Right lobe of liver (tissue), 6 donors: ENCODE measurements at regions not wholly inside any gene's neighbourhood (a gene's known extent, or its start where the extent isn't known, plus 50 kb on each side); places are given as distances from the start of the nearest gene placed in this dataset.

Experiments
- ATAC-seq, 4 donors: fragments of 200-7000 bp; cut with Tn5 transposase; one replicate each; pipeline ENCODE4 v1.9.1; 2020; ENCODE audit warnings: mild to moderate bottlenecking in 4 of 4, moderate library complexity in 4 of 4
- DNase-seq, 3 donors: peaks; one replicate each; pipeline ENCODE4 v3.0.0-alpha.2; 2020
- H3K27ac ChIP-seq, 3 donors: fragments of 200-600 bp; one replicate each; pipeline ENCODE4 v1.8.0; 2022
- H3K27me3 ChIP-seq, 2 donors: fragments of 200-600 bp; one replicate each; pipeline ENCODE4 v1.8.0; 2022
- H3K36me3 ChIP-seq, 4 donors: fragments of 200-600 bp; sonication (generic) in 1 of 4; one replicate each; pipeline versions ENCODE4 v1.5.1 to v1.8.0; 2017 to 2022; ENCODE audit warnings: control low read depth in 1 of 4
- H3K4me1 ChIP-seq, 4 donors: fragments of 200-600 bp; sonication (generic) in 1 of 4; one replicate each; pipeline versions ENCODE4 v1.5.1 to v1.8.0; 2017 to 2022; ENCODE audit warnings: control low read depth in 1 of 4
- H3K4me3 ChIP-seq, 3 donors: fragments of 200-600 bp; one replicate each; pipeline ENCODE4 v1.8.0; 2022
- H3K9me3 ChIP-seq, 4 donors: fragments of 200-600 bp; sonication (generic) in 1 of 4; one replicate each; pipeline versions ENCODE4 v1.5.1 to v1.8.0; 2017 to 2022; ENCODE audit warnings: control low read depth in 1 of 4
- POLR2A ChIP-seq: fragments of 450-650 bp; IDR thresholded peaks from one replicate; pipeline ENCODE4 v1.6.1; 2017; ENCODE audit warnings: antibody characterized with exemption, mild to moderate bottlenecking
- WGBS: methylation state at CpG from one replicate; pipeline ENCODE4 v1.1.6; 2018; ENCODE audit warnings: low coverage, low lambda C conversion rate; ENCODE audit not compliant: insufficient coverage; ENCODE audit errors: missing lambda C conversion rate; 5-methylcytosine and 5-hydroxymethylcytosine counted together
- intact Hi-C, 2 donors: fragments of 100-400 bp; cut with DNase I; formaldehyde crosslinking; loops; one replicate each; pipeline versions ENCODE4 v1.11.2 to v1.14.1; 2022
- TF ChIP-seq, protein P1 (sequence below), 4 donors: fragments of 200-600 bp in 3 of 4; fragments of 450-650 bp in 1 of 4; IDR thresholded peaks; one replicate each; pipeline versions ENCODE4 v1.5.1 to v1.8.0; 2016 to 2022; ENCODE audit warnings: antibody characterized with exemption in 4 of 4, mild to moderate bottlenecking in 2 of 4
- donor health status: DM: no; HTN: yes; CAD: no.
- donor health status: DM: no; HTN: no; CAD: no.
- donor health status: DM: no; HTN: no; CAD: no.
- donor health status: DM: no; HTN: yes; CAD: no.
- donor health status: DM: no; HTN: yes; CAD: no.

DNA sequence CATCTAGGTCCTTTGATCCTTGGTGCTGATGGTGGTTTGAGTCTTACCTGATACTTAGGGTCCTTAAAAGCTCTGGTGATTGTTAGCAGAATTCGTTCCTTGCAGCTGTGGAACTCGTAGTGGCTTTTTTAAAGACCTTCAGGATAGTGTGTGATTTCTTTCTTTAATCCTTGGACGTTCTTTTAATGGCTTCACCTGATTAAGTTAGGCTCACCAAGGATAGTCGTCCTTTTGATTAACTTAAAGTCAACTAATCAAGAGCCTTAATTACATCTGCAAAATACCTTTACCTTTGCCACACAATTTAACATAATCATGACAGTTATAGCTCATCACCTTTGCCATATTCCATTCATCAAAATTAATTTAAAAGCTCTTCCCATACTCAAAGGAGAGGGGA lies 1807.7 kb downstream of the OLFM4 start:
- no peak overlapping the region for H3K4me3 ChIP-seq
- 40% methylated on average over 4 of the region's 4 CpGs for WGBS
- no peaks in the 10 kb centered on the region for H3K36me3 ChIP-seq
- no peaks in the 10 kb centered on the region for H3K27me3 ChIP-seq
- H3K27ac ChIP-seq: no peak overlapping the region
- no peak for DNase-seq
- ATAC-seq: no peak
- no peaks in the 10 kb centered on the region for H3K9me3 ChIP-seq
- TF ChIP-seq, protein P1, sequence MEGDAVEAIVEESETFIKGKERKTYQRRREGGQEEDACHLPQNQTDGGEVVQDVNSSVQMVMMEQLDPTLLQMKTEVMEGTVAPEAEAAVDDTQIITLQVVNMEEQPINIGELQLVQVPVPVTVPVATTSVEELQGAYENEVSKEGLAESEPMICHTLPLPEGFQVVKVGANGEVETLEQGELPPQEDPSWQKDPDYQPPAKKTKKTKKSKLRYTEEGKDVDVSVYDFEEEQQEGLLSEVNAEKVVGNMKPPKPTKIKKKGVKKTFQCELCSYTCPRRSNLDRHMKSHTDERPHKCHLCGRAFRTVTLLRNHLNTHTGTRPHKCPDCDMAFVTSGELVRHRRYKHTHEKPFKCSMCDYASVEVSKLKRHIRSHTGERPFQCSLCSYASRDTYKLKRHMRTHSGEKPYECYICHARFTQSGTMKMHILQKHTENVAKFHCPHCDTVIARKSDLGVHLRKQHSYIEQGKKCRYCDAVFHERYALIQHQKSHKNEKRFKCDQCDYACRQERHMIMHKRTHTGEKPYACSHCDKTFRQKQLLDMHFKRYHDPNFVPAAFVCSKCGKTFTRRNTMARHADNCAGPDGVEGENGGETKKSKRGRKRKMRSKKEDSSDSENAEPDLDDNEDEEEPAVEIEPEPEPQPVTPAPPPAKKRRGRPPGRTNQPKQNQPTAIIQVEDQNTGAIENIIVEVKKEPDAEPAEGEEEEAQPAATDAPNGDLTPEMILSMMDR (IDR thresholded peaks at IDR 0.05): no peak
- TF ChIP-seq POLR2A: no peak
- intact Hi-C loops: no loop called here
- H3K4me1 ChIP-seq: no peaks in the 10 kb centered on the region

DNA sequence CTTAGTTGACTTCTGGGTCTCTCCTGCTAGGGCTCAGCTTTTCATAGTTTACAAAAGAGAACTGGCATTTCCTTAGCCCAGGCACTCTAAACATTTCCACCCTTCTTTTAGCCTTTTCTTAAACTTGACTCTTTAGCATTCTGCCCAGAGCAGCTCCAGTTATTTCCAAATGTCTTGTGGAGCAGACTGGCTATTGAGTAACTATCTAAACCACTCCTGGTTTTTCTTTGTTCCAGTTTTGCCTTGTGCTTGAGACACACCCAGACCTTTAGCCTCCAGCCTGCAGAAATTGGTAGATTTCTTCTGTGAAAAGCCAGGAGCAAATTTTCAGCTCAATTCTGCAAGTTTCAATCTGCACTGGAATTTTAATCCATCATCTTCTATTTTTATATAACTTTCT lies 1813.1 kb downstream of the OLFM4 start:
- Histone ChIP-seq H3K27me3 (no peaks in the 10 kb centered on the region), H3K4me3 (no peak overlapping the region), H3K27ac (no peak overlapping the region), H3K4me1 (no peaks in the 10 kb centered on the region), H3K36me3 (no peaks in the 10 kb centered on the region), H3K9me3 (no peaks in the 10 kb centered on the region)
- no peak for ATAC-seq
- TF ChIP-seq, protein P1 (IDR thresholded peaks at IDR 0.05): no peak
- no peak for TF ChIP-seq POLR2A
- intact Hi-C loops: no loop called here
- DNase-seq: no peak

DNA sequence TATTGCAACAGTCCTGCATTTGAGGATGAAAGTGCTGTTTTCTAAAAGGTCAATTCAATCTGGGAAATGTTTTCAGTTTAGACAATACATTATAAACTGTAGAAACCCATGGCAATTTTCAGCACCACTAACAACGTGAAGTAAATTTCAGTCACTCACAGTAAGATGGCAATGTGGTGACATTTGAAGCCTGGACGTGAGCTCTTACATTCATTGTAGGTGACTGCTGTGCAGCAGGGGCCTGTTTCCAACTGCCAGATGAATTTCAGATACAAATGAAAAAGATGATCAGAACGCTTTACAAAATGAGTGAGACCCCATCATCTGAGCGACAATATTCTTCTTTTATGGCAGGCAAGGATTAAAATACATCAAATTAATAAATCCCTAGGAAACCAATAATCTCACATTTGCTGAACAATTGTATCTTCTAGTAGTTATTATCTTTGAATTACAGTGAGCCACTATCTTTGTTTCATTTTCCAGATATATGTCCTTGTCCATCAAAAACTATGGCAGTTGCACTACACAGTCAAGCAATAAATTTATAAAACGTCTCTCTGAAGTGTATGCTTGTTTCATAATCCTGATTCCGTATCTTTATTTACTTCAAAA lies 1816.8 kb downstream of the OLFM4 start:
- no peak overlapping the region for H3K4me3 ChIP-seq
- H3K4me1 ChIP-seq: no peaks in the 10 kb centered on the region
- no peak overlapping the region for H3K27ac ChIP-seq
- TF ChIP-seq POLR2A: no peak
- TF ChIP-seq, protein P1 (IDR thresholded peaks at IDR 0.05): no peak
- no peaks in the 10 kb centered on the region for H3K27me3 ChIP-seq
- intact Hi-C loops: no loop called here
- no peaks in the 10 kb centered on the region for H3K9me3 ChIP-seq
- ATAC-seq (no peak), DNase-seq (no peak)
- 43% methylated on average over 6 of the region's 6 CpGs for WGBS
- no peaks in the 10 kb centered on the region for H3K36me3 ChIP-seq

DNA sequence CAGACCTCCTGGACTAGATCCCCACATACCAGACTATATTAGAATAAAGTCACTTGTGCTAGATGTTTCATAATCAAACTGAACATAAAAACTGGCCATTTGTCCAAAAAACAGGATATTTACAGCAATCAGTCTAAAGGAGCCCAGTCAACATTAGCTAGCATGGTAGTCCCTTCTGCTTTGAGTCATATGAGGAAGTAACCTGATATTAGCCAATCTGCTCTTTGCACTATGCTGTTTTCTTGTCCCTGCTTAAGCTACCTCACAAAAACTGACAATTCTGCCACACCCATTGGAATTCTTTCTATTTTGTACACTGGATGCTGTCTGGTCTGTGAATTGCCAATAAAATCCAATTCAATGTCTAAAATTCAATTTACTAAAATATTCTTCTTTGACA lies 1824.2 kb downstream of the OLFM4 start:
- intact Hi-C loops: no loop called here
- DNase-seq (no peak), ATAC-seq (peak in 1 of 4 donors; percentile 57)
- no peaks in the 10 kb centered on the region for H3K27me3 ChIP-seq
- TF ChIP-seq, protein P1 (IDR thresholded peaks at IDR 0.05): no peak
- TF ChIP-seq POLR2A: no peak
- no peaks in the 10 kb centered on the region for H3K4me1 ChIP-seq
- H3K4me3 ChIP-seq: no peak overlapping the region
- no peaks in the 10 kb centered on the region for H3K36me3 ChIP-seq
- no peak overlapping the region for H3K27ac ChIP-seq
- no peaks in the 10 kb centered on the region for H3K9me3 ChIP-seq

DNA sequence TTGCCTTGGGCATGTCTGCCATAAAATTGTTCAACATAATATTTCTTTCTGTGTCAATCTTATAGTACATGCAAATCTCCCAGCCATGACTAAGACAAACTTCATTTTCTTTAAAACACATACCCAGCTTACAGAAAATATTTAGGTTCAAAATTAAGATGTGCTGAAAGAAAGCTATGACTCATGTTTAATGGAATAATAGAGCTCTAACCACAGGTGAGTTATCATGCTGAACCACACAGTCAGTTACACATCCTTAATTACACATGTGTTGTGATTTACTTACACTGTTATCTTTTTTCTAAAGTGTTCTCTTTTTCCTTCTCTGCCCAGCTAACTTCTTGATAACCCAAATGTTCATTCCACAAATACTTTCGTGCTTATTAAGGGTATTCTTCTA lies 1831.2 kb downstream of the OLFM4 start:
- ATAC-seq: no peak
- Histone ChIP-seq H3K4me1 (no peaks in the 10 kb centered on the region), H3K27ac (no peak overlapping the region), H3K4me3 (no peak overlapping the region), H3K27me3 (no peaks in the 10 kb centered on the region), H3K9me3 (no peaks in the 10 kb centered on the region), H3K36me3 (no peaks in the 10 kb centered on the region)
- whole genome bisulfite sequencing: 40% methylated on average over 1 of the region's 1 CpG
- TF ChIP-seq, protein P1 (IDR thresholded peaks at IDR 0.05): no peak
- no peak for TF ChIP-seq POLR2A
- intact Hi-C loops: no loop called here
- DNase-seq: no peak
